Keratinocyte (primary cell): ENCODE measurements at regions not wholly inside any gene's neighbourhood (a gene's known extent, or its start where the extent isn't known, plus 50 kb on each side); places are given as distances from the start of the nearest gene placed in this dataset.

Experiments
- EZH2 ChIP-seq: IDR thresholded peaks from one replicate; pipeline ENCODE4 v1.6.1; 2012; ENCODE audit warnings: inconsistent platforms, mild to moderate bottlenecking, low read length, moderate library complexity
- TF ChIP-seq, protein P1 (sequence below), 3 experiments: IDR thresholded peaks in 1 of 3; conservative IDR thresholded peaks in 1 of 3; optimal IDR thresholded peaks in 1 of 3; 2 replicates in 2 of 3; 3 replicates in 1 of 3; pipeline versions ENCODE3 to v1.5.1; 2011; ENCODE audit warnings: low read length in 3 of 3, mild to moderate bottlenecking in 3 of 3, moderate library complexity in 2 of 3, control low read depth in 1 of 3, inconsistent platforms in 1 of 3; ENCODE audit not compliant: insufficient read depth in 2 of 3; ENCODE audit errors: extremely low read depth in 1 of 3

DNA sequence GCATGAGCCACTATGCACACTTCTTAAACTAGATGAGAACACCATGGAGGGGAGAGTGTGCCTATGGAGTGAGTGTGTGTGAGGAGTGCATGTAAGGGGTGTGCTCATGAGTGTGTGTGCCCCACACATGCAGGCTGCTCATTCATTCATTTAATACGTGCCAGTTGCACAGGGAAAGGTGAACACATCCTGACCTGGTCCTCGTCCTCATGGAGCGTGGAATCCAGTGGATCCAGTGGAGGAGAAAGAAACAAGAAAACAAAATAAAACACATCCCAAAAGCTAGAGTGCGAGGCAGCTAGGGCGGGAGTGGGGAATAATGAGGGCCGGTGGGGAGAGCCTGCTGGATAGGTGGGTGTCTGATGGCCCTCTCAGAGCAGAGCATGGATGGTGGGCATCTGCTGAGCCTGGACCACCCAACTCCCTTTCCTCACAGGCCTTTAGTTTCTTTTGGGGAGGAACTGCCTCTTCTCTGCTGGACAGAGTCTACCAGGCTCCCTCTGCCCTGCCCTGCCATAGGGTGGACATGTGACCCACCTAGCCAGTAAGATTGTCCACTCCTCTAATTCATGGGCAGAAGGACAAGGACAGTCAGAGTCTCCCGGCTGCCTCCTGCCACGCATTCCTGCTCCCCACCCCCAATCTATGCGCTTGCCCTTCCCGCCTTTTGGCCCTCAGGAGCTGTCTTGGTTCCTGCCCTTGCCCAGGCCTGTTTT, 204.3 kb downstream of the RAB11FIP4 start:
- TF ChIP-seq, protein P1, sequence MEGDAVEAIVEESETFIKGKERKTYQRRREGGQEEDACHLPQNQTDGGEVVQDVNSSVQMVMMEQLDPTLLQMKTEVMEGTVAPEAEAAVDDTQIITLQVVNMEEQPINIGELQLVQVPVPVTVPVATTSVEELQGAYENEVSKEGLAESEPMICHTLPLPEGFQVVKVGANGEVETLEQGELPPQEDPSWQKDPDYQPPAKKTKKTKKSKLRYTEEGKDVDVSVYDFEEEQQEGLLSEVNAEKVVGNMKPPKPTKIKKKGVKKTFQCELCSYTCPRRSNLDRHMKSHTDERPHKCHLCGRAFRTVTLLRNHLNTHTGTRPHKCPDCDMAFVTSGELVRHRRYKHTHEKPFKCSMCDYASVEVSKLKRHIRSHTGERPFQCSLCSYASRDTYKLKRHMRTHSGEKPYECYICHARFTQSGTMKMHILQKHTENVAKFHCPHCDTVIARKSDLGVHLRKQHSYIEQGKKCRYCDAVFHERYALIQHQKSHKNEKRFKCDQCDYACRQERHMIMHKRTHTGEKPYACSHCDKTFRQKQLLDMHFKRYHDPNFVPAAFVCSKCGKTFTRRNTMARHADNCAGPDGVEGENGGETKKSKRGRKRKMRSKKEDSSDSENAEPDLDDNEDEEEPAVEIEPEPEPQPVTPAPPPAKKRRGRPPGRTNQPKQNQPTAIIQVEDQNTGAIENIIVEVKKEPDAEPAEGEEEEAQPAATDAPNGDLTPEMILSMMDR (optimal IDR thresholded peaks at IDR 0.05 in 1 of 3, IDR thresholded peaks at IDR 0.05 in 1 of 3, conservative IDR thresholded peaks at IDR 0.05 in 1 of 3; ENCODE audit: extremely low read depth in 1 of 3, insufficient read depth in 2 of 3, low read length in 3 of 3), result no peak
- no peak for TF ChIP-seq EZH2
